Dendritic cell treated with granulocyte-macrophage colony-stimulating factor and Interleukin-4, amounts not matched to agents 40 ng/mL and 50 ng/mL, for 4 days (primary cell): ENCODE measurements at regions not wholly inside any gene's neighbourhood (a gene's known extent, or its start where the extent isn't known, plus 50 kb on each side); places are given as distances from the start of the nearest gene placed in this dataset.

Experiments used
- H3K27ac Mint-ChIP-seq: one replicate; pipeline ENCODE4 v1.8.0; 2022; ENCODE audit warnings: mild to moderate bottlenecking, mixed read lengths
- H3K27me3 Mint-ChIP-seq: one replicate; pipeline ENCODE4 v1.8.0; 2022; ENCODE audit warnings: mild to moderate bottlenecking, mixed read lengths
- H3K36me3 Mint-ChIP-seq: one replicate; pipeline ENCODE4 v1.8.0; 2022; ENCODE audit warnings: low read depth, mixed read lengths
- H3K4me1 Mint-ChIP-seq: one replicate; pipeline ENCODE4 v1.8.0; 2022; ENCODE audit warnings: low read depth, mixed read lengths
- H3K4me3 Mint-ChIP-seq: one replicate; pipeline ENCODE4 v1.8.0; 2022; ENCODE audit warnings: mild to moderate bottlenecking, moderate library complexity, mixed read lengths
- H3K9me3 Mint-ChIP-seq: one replicate; pipeline ENCODE4 v1.8.0; 2022; ENCODE audit warnings: mixed read lengths
- intact Hi-C: fragments of 100-400 bp; cut with micrococcal nuclease; formaldehyde crosslinking; loops from one replicate; pipeline ENCODE4 v1.15.0; 2022

DNA sequence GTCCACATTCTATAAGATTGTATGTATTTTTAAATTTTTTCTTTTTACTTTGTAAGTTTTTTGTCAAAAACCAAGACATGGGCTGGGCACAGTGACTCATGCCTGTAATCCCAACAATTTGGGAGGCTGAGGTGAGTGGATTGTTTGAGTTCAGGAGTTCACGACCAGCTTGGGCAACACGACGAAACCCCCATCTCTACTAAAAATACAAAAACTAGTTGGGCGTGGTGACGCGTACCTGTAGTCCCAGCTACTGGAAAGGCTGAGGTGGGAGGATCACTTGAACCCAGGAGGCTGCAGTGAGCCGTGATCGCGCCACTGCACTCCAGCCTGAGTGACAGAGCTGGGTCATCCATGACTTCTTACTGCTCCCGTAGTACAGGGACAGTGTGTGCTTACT lies 84.8 kb upstream of the PRDM11 start:
- peaks cover 25% of the 10 kb centered on the region for H3K9me3 Mint-ChIP-seq
- H3K27ac Mint-ChIP-seq, result no peak overlapping the region
- H3K4me1 Mint-ChIP-seq, result peaks cover 36% of the 10 kb centered on the region
- intact Hi-C loops, result no loop called here
- H3K27me3 Mint-ChIP-seq, result peaks cover 4% of the 10 kb centered on the region
- no peaks in the 10 kb centered on the region for H3K36me3 Mint-ChIP-seq
- no peak overlapping the region for H3K4me3 Mint-ChIP-seq

DNA sequence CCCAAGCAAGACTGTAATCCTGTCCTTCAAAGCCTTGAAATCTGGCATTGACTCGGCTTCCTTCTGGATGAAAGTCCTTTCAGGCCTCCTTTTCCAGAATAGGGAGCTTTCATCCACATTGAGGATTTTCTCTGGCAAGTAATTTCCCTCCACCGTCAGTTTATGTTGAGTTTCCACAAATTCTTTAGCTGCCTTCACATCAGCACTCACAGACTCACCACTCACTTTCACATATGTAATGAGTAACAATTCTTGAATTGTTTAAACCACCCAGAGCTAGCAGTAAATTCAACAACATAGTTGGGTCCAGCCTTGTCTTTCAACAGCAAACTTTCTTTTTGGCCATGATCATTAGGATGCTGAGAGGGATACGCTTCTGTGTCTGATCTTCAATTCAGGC lies 84.3 kb upstream of the PRDM11 start:
- Mint-ChIP-seq H3K27ac (no peak overlapping the region), H3K4me1 (peaks cover 34% of the 10 kb centered on the region), H3K9me3 (peaks cover 25% of the 10 kb centered on the region), H3K36me3 (no peaks in the 10 kb centered on the region), H3K27me3 (peaks cover 4% of the 10 kb centered on the region), H3K4me3 (no peak overlapping the region)
- intact Hi-C loops, result no loop called here

DNA sequence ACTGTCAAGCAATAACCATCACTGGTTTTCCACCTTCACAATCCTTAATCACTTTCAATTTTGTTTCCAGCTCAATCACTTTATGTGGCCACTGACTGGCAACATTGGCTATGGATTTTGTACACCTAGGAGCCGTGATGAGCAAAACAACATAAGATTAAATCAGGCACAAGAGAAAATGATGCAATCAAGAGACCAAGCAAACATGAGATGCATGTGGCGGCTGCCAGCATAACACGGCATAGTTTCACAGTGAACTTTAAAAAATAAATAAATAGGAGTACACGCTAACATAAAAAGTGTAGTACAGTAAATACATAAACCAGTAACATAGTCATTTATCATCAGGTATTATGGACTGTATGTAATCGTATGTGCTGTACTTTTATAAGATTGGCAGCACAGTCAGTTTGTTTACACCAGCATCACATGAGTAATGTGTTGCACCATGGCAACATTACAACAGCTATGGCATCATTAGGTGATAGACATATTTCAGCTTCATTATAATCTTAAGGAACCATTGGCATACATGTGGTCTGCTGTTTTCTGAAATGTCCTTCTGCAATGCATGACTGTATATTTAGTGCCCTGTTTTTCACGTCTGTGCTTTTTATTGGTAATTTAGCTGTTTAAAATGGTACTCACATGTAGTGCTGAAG lies 83.3 kb upstream of the PRDM11 start:
- Mint-ChIP-seq H3K4me3 (no peak overlapping the region), H3K36me3 (no peaks in the 10 kb centered on the region), H3K9me3 (peaks cover 25% of the 10 kb centered on the region), H3K27ac (no peak overlapping the region), H3K27me3 (peaks cover 4% of the 10 kb centered on the region), H3K4me1 (peaks cover 24% of the 10 kb centered on the region)
- intact Hi-C loops, result no loop called here

DNA sequence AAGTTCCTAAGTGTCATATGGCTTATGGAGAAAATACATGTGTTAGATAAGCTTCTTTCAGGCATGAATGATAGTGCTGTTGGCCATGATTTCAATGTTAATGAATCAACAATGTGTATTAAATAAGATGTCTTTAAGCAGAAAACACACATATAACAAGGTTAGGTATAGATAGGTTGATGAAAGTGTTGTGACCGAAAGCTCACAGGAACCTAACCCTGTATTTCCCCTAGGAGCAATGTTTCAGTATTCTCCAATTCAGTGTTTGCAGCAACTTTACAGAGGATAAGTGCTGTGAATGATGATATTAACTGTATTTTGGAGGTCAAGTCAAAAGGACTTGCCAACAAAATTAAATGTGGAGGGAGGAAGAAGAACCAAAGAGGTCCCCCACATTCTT lies 82.8 kb upstream of the PRDM11 start:
- peaks cover 4% of the 10 kb centered on the region for H3K27me3 Mint-ChIP-seq
- peaks cover 19% of the 10 kb centered on the region for H3K4me1 Mint-ChIP-seq
- H3K9me3 Mint-ChIP-seq, result peaks cover 25% of the 10 kb centered on the region
- no peak overlapping the region for H3K27ac Mint-ChIP-seq
- H3K36me3 Mint-ChIP-seq, result no peaks in the 10 kb centered on the region
- no peak overlapping the region for H3K4me3 Mint-ChIP-seq
- intact Hi-C loops, result no loop called here

DNA sequence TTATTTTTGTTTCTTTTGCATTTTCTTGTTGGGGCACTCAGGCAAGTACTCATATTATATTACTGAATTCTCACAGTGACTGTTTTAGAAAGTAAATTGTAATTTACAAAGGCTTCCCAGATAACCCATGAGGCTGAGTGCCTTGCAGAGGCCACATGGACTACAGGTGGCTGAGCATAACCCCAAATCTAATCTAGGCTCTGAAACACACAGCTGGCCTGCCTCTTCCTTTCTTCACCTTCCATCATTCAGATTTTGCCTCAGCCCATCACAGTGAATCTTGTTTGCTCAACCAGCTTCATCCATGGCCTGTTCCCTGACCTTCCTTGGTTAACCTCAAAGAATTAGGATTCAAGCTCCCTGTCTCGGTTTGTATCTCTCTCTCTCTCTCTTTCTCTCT lies 78.5 kb upstream of the PRDM11 start:
- no peak overlapping the region for H3K27ac Mint-ChIP-seq
- peaks cover 5% of the 10 kb centered on the region for H3K4me1 Mint-ChIP-seq
- no peak overlapping the region for H3K4me3 Mint-ChIP-seq
- H3K9me3 Mint-ChIP-seq, result peaks cover 20% of the 10 kb centered on the region
- no peaks in the 10 kb centered on the region for H3K36me3 Mint-ChIP-seq
- peaks cover 9% of the 10 kb centered on the region for H3K27me3 Mint-ChIP-seq
- intact Hi-C loops, result no loop called here

DNA sequence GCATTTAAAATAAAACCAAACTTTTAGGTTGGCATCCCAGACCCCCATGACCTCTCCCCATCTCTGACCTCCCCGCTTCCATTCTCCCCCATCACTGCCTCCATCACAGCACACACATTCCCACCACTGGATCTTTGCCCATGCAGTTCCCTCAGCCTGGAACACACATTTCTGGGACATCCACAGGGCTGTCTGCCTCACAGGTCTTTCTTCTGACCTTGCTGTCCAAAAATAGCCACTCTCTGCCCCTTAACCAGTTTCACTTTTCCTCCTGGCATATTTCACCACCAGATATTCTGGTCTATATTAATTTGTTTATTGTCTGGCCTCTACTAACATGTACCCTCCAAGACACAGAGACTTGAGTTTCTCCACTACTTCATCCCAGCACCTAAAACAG lies 75.2 kb upstream of the PRDM11 start:
- Mint-ChIP-seq H3K27me3 (peaks cover 5% of the 10 kb centered on the region), H3K4me1 (peaks cover 21% of the 10 kb centered on the region)

DNA sequence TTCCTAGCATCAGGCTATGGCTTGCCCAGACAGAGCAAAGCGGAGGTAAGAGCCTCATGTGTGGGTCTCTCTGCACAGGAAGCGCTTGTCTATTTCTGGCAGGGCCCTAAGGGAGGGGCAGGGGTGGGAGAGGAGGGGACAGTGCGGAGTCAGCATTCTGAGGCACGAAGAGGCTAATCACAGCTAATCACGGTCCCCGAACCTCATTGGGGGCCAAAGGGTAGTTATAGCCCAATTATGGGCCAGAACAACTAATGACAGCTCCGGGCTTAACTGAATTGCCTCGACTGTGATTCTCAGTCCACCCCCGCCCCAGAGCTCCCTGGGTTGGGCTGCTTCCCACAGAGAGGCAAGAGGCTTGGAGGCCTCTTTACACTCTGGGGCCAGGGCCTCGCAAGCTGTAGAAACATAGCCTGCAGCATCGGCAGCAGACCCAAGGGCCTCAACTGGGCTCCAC lies 72.7 kb upstream of the PRDM11 start:
- peaks cover 27% of the 10 kb centered on the region for H3K4me1 Mint-ChIP-seq
- H3K9me3 Mint-ChIP-seq, result no peaks in the 10 kb centered on the region
- H3K36me3 Mint-ChIP-seq, result no peaks in the 10 kb centered on the region
- H3K27ac Mint-ChIP-seq, result no peak overlapping the region
- H3K4me3 Mint-ChIP-seq, result no peak overlapping the region
- intact Hi-C loops, result no loop called here
- H3K27me3 Mint-ChIP-seq, result peaks cover 5% of the 10 kb centered on the region

More for the DNA sequence above, 75.2 kb upstream of the PRDM11 start:
- H3K4me3 Mint-ChIP-seq, result no peak overlapping the region
- H3K27ac Mint-ChIP-seq, result no peak overlapping the region
- no peaks in the 10 kb centered on the region for H3K36me3 Mint-ChIP-seq
- H3K9me3 Mint-ChIP-seq, result no peaks in the 10 kb centered on the region
- intact Hi-C loops, result no loop called here

DNA sequence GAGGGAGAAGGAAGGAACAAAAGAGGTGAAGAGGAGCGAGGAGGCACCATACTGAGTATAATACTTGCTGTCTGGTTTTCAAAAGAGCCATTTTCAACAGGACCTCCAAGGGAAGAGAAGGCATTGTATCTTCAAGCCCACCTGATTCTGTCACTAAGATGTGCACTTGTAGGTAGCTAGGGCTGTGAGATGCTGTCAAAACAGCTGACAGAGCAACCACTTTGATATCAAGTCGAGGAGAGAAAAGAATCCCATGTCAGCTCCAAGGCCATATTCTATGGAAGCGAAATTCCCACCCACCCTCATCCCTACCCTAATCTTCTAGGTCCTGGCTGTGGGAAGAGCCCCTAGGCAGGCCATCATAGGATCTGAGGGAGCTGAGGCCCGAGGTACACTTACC lies 70.9 kb upstream of the PRDM11 start:
- Mint-ChIP-seq H3K27ac (no peak overlapping the region), H3K36me3 (no peaks in the 10 kb centered on the region), H3K4me3 (no peak overlapping the region), H3K9me3 (no peaks in the 10 kb centered on the region), H3K27me3 (peaks cover 3% of the 10 kb centered on the region), H3K4me1 (peaks cover 46% of the 10 kb centered on the region)
- intact Hi-C loops, result no loop called here

DNA sequence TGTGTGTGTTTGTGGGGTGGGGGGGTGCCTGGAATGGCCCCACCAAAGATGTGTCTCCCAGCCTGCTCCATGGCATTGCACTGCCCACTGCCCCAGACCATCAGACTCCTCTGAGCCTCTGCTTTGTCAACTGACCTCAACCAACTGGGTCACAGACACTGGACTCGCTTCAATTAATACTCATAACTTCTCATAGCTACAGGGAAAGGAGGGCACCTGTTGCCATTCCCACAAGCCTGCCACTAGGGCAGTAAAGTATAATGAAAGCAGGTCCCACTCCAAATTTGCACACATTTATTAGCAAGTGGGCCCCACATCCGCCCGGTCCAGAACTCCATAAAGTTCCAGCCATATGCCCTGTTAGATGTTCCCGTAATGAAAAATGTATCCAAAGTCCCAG lies 70.5 kb upstream of the PRDM11 start:
- Mint-ChIP-seq H3K36me3 (no peaks in the 10 kb centered on the region), H3K9me3 (no peaks in the 10 kb centered on the region), H3K27ac (no peak overlapping the region), H3K4me3 (no peak overlapping the region), H3K4me1 (peaks cover 50% of the 10 kb centered on the region), H3K27me3 (peaks cover 3% of the 10 kb centered on the region)
- intact Hi-C loops, result no loop called here

DNA sequence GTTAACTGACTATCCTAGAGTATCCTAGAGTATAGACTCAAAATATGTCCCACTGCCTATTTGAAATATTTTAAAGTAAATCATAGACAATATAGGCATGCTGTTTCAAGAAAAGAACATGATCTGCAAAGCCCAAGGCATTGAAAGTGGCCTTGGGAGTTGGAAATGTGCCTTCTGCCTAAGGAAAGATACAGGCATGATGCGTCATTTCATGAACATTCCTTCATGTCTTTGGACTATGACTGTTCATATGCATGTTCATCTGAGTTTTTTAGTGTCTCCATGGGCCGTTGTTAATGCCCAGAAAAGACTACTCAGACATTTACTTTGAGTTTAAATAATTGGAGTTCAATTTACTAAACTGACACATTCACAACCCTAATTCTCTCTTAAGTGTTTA lies 69.7 kb upstream of the PRDM11 start:
- Mint-ChIP-seq H3K36me3 (no peaks in the 10 kb centered on the region), H3K4me1 (peaks cover 53% of the 10 kb centered on the region), H3K4me3 (no peak overlapping the region), H3K9me3 (no peaks in the 10 kb centered on the region), H3K27me3 (peaks cover 3% of the 10 kb centered on the region), H3K27ac (no peak overlapping the region)
- intact Hi-C loops, result no loop called here

DNA sequence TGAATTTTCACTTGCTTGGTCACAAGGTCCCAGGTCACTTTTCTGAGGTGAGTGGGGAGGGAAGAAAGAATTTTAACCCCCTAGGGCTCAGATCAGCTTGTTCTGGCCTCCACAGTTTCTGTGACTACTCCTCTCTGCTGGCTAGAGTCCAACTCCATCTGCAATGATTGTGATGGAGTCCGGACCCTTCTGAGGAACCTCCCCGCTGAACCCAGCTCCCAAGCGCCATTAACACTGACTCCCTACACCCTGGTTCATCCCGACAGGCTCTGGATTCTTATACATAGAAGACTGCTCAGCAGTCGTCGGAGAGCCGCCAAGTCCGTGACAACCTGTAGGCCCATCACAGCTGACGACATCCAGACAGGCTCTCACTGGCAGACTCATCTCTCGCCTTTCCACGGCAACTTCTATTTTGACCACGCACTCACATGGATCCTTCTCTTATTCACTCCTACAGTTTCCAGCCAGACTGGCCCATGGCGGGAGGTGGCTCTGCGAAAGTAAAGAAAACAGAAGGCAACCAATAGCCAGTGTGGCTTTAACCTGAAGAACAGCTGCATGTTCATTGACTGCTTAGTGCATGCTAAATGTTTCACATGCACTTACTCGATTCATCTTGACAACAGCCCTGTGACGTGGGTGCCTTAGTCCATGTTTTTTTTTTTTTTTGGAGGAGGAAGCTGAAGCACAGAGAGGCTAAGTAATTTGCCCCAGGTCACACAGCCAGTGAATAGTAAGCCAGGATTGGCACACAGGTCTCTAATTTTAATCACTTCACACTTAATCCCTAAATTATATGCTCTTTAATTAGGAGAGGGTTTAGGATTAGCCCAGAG lies 68.0 kb upstream of the PRDM11 start:
- Mint-ChIP-seq H3K4me3 (no peak overlapping the region), H3K9me3 (no peaks in the 10 kb centered on the region), H3K4me1 (peaks cover 59% of the 10 kb centered on the region), H3K27me3 (no peaks in the 10 kb centered on the region), H3K36me3 (no peaks in the 10 kb centered on the region), H3K27ac (peak overlapping the region; percentile 87)
- intact Hi-C loops, result no loop called here

DNA sequence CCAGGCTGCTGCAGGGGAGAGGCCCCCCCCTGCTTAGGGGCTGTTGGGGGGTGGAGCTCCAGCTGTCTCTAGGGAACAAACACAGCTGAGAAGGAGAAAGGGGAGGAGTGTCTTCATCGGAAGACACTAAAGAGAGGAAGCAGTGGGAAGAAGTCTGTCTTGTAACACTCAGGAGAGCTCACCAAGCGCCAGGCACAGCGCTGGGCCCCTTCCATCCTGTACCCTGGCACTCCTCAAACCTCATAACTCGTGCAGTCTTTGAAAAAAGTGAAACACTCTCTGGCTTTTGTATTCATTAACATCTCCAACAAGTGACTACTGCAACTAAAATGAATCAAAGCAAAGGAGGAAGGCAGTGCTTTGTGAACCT lies 67.4 kb upstream of the PRDM11 start:
- peak overlapping the region; percentile 87 for H3K27ac Mint-ChIP-seq
- H3K9me3 Mint-ChIP-seq, result no peaks in the 10 kb centered on the region
- intact Hi-C loops, result no loop called here
- H3K4me1 Mint-ChIP-seq, result peaks cover 63% of the 10 kb centered on the region
- no peak overlapping the region for H3K4me3 Mint-ChIP-seq
- no peaks in the 10 kb centered on the region for H3K36me3 Mint-ChIP-seq
- no peaks in the 10 kb centered on the region for H3K27me3 Mint-ChIP-seq

DNA sequence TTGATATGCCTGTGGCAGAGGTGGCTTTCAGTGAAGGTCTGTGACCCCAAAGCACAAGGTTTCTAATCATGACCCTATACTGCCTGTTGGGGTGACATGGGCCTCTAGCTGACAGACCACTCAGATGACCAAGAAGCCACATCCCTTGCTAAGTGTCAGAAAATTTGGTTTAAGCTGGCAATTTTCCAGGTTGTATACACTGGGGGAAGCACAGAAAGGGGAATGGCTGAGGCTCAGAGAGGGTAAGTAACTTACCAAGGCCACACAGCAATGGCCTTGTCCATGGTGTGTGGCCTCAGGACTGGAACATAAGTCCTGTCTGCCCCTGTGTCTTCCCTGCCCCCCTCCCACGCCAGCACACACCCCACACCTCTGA lies 66.9 kb upstream of the PRDM11 start:
- H3K27ac Mint-ChIP-seq, result peak overlapping the region; percentile 87
- H3K4me3 Mint-ChIP-seq, result no peak overlapping the region
- H3K4me1 Mint-ChIP-seq, result peaks cover 62% of the 10 kb centered on the region
- H3K9me3 Mint-ChIP-seq, result no peaks in the 10 kb centered on the region
- intact Hi-C loops, result no loop called here
- H3K27me3 Mint-ChIP-seq, result no peaks in the 10 kb centered on the region
- H3K36me3 Mint-ChIP-seq, result no peaks in the 10 kb centered on the region

DNA sequence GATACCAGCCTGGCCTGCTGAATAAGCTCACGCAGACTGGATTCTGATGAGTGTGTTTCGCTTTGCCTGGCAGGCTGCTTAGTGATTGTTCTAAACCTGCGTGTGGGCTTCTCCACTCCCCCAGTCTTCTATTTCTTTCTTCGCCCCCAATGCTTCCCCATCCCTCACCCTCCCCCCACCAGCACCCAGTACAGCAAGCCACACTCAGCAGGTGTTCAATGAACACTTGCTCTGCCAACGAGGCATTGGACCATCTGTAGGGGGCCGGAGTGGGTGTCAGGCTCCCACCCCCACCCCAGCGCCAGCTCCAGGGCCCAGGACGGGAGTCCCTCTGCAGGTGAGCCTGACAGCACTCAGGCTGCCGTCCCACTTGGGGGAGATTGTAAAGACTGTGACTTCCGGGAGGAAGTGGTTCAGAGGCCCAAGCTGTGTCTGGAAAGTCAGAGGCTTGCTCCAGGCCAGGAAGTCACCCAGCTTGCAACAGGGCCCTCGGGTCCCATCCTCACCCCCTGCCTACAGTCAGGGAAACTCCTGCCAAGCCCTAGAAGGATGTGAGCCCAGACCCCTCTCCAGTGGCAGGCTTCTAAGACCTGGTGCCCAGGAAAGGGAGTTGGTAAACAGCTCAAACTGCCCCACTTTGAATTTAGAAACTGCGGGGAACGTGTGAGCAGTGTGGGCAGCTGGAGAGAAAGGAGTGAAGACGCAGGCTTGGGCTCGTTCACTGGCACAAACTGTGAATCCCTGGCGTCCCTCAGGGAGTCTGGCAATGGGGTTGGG lies 66.3 kb upstream of the PRDM11 start:
- H3K9me3 Mint-ChIP-seq, result no peaks in the 10 kb centered on the region
- peak overlapping the region; percentile 87 for H3K27ac Mint-ChIP-seq
- no peaks in the 10 kb centered on the region for H3K27me3 Mint-ChIP-seq
- no peaks in the 10 kb centered on the region for H3K36me3 Mint-ChIP-seq
- H3K4me1 Mint-ChIP-seq, result peaks cover 56% of the 10 kb centered on the region
- intact Hi-C loops, result loop anchor here (5.0 kb wide), 1 partner anchor 133 kb away; no protein-coding TSS in a partner anchor
- no peak overlapping the region for H3K4me3 Mint-ChIP-seq
